ENCODE measurements at regions not wholly inside any gene's neighbourhood (a gene's known extent, or its start where the extent isn't known, plus 50 kb on each side); places are given as distances from the start of the nearest gene placed in this dataset.
"Not testable (repeated sequence)": the region's sequence is repeated elsewhere in the genome, so short reads cannot be mapped to it uniquely, and the experiment has no call there.

DNA sequence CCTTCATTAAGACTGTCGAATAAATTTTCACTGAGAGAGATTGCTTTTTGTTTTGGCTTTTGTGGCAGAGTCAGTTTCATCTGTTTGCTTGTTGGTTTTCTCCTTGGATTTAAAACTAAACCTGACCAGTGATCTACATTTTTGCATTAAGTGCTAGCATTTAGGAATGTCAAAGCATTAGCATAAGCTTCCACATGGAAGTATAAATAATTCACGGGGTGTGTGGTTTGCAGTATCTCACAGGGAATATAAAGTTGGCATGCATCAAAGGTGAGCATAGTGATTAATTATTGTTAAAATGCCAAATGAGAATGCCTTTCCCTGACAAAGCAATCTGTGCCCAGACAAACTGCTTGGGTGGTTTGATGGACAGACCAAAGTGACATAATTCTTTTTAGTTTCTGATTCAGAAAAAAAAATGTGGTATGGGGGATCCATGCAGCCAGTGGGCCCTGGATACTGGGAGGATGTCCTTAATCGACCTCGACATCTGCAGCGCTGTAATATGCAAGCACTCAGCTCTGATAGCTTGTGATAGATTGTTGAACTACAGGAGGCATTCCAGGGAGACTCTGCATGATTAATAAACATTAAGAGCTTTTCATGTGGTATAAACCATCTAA, 339.3 kb upstream of the POM121L12 start:
- DNase-seq, result no peak

DNA sequence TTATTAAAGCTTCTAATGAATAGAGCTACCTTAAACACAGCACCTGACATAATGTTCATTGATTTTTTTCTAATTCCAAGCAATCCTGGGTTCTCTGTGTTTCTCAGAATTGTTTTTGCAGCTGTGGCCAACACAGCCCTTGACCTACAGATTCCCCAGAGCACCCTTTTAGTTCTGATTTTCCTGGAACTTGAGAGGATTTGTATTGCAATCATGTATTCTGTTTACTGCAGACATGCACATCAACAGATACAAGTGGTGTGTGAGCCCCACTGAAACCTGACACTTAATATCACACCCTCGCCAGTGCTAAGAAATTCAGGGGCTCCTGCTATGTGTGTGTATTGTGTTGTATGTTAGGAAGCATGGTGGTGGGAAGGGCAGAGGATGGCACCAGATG, 344.2 kb upstream of the POM121L12 start:
- DNase-seq, result no peak

DNA sequence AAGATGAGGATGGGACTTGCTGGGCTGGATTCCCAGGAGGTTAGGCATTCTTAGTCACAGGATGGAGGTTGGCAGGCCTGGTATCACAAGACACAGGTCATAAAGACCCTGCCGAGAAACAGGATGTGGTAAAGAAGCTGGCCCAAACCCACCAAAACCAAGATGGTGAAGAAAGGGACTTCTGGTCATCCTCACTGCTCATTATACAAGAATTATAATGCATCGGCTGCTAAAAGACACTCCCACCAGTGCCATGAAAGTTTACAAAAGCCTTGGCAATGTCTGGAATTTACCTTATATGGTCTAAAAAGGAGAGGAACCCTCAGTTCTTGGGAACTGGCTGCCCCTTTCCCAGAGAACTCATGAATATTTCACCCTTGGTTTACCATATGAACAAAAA, 345.5 kb upstream of the POM121L12 start:
- DNase-seq, result no peak

DNA sequence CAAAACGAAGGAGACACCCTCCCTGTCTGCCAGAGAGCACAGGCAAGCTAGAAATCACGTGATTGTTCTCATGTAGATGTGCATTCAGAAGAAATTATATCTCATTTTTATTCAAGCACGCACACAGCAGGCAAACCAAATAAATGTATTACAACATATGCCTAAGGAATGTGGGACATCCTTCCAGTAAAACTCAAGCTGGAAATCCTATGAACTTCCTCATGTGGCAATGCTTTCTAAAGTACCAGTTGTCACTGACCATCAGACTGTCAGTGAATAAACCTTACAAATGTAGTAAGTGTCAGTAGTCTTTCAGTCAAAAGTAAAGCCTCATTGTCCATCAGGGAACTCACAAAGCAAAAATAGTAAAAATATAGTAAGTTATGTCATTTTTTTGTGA, 350.1 kb upstream of the POM121L12 start:
- DNase-seq, result no peak

DNA sequence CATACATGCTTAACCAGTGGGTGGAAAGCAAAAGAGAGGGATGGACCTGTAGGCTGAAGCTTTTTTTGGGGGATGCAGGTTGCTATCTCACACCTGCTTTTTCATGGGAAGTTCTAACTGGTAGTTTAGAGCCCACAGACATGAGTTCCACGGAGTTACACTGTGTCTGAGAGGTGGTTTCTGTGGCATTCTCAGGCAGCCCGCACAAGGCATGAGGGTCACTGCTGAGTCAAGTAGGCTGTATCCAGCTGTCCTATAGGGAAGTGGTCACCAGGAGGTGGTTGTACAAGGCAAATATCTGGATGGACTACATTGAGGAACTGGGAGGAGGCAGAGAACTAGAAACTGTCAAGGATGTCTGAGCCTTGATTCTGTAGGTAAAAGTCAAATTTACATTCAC, 351.0 kb upstream of the POM121L12 start:
- no peak for DNase-seq

DNA sequence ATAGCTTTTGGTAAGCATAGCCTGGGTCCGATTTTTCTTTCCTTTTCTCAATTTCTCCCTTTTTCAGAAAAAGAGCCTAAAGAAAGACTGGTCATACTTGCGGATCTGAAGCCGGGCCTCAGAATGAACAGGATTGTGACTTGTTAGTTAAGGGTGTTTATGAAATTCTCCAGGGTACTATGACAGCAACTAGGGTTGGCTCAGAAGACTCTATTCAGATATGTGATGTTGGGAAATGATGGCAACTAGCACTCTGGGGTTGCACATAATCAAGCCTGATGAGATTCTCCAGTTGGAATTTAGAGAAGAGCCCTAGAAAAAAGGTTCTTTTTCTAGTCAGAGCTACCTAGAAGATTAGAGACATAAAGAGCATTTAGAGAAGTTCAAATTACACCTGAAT, 352.4 kb upstream of the POM121L12 start:
- DNase-seq, result no peak

DNA sequence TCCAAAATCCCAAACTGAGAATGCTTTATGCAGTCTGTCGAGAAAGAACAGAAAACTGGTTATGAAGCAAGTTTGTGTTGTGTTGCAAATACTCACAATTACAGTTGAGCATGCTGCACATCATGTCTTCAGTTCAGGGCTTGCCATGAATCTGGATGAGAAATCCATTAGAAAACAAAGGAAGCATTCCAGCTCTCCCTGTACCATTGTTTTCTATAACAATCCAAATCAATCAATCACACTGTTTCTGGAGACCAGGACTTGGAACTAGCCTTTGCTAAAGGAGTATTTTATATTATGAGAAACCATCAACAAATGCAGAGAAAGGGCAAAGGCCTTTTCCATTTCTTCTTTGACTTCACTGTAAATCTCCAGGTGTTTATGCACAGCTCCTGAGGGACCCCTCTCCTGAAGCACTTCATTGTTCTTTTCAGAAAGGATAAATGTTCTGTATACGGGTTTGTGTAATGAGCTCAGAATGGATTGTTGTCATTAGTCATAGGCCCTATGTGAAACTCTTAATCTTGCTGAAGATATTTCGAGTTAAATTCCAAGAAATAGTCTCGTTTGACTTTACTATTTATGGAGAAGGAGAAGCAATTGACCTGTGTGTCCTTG, 364.7 kb upstream of the POM121L12 start:
- DNase-seq, result no peak

DNA sequence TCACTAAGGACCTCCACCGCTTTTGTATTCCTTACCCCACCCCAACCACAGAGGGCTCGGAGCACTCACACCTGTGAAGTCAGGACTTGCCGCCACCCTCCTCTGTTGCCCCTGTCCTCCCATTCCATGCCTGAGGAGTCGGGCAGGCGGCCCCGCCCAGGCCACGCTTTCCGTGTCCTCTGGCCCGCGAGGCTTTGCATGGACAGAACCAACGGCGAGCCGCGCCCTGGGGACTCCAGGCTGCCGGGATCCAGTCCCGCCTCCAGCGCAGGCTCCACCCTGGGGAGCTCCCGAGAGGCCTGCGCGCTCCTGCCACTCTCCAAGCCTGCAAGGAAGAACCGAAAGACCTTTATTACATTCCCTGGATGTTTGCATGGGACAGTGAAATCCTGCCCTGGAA, 366.4 kb upstream of the POM121L12 start:
- DNase-seq, result no peak

DNA sequence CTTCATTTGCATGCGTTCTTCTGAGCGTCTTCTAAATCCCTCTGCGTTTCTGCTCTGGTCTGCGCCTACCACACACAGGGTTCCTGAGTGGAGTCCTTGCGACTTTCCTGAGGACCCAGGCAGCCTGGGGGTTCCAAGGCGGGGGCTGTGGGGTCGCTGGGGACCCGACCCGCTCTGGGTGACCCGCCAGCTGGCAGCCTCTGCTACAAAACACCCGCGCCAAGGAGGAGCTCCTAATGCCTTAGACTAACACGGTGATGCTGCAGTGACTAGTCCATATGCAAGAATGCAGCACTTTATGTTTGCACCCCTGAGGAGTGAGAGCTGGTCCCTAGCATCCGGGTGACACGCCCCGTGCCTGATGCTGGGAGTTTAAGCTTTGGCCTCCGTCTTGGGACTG, 367.0 kb upstream of the POM121L12 start:
- no peak for DNase-seq

DNA sequence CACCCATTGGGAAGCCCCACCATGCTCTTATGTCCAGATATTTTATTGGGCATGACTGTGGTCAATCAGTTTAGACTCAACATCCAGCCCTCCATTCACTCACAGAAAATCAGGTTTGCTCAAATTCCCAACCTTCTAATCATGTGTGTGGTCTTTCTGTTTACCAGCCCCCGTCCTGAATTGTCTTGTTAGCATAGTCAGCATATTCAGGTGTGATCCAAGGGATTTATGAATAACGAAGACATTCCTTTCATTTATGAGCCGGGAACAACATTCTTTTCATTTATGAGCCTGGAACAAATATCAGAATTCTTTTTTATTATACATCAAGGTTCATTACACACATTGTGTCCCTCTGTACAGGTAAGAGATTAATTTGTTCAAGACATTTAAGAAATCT, 376.3 kb upstream of the POM121L12 start:
- no peak for DNase-seq

DNA sequence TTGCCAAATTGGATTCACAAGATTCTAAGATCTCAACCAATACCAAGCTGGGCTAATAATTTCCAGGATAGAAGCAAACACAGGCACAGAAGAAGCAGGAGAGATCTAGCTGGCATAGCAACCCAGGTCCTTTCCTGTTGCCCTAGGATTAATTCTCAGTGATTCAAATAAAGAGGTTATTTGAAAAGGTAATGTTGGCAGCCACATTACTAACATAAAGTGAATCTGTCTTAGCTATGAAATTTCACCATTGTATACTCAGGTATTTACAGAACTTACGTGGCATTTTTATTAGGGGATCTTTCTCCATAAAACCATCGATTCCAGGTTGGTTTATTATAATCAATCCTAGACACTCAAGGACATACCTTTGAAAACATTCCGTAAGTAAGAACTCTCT, 379.3 kb upstream of the POM121L12 start:
- no peak for DNase-seq

DNA sequence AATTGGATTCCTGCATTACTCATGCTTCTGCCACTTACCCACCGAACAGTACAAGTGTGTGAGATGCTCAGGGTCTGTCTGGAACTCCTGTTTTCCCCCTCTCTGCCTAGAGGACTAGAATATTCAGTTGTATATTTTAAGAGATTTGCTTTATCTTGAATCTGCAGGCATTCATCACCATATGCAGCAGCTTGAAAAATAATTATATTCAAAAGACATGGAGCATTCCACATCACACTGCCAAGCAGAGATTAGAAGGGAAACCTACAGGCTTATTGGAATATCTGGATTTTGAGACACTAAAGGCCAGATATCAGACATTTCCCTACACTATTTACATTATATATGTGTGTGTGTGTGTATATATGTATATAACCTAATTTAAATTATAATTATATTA, 382.8 kb upstream of the POM121L12 start:
- no peak for DNase-seq

DNA sequence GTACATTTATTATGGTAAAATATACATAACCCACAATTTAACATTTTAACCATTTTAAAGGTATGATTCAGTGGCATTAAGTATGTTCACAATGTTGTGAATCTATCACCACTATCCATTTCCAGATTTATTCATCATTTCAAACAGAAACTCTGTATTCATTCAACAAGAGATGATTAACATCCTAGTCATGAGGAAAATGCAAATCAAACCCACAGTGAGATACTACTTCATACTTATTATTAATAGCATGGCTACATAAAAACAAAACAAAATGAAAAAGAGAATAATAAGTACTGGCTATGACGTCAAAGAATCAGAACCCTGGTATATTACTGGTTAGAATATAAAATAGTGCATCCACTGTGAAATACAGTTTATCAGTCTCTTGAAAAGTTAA, 386.6 kb upstream of the POM121L12 start:
- no peak for DNase-seq

DNA sequence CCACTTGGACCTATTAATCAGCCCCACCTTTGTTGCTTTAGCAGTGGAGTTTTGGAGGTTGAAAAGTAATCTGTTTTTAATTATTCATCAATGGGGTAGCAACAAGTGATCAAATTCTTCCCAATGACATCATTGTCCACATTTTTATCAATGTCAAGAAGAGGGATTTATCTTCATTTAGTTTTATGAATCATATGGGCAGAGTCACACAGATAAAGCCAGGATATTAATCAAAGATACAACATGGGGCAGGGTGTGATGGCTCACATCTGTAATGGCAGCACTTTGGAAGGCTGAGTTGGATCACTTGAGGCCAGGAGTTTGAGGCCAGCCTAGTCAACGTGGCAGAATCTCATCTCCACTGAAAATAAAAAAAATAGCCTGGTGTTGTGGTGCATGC, 388.4 kb upstream of the POM121L12 start:
- no peak for DNase-seq

DNA sequence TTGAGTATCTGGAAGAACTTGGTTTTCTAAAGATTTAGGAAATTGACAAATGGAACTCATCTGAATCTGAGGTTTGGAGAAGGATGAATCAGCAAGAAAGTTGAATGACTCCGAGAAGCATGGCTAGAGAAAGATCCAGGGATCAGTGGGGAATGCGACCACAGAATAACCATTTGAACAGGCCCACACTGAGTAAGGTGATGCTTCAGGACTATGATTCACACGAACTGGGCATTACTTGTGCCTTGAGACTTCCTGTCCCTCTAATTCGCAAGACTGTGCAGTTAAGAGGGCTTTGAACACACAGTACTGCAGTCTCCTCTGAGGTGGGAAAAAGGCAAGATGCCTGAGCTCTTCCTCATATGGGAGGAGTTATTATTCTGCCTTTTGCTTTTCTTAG, 395.5 kb upstream of the POM121L12 start:
- DNase-seq, result no peak

DNA sequence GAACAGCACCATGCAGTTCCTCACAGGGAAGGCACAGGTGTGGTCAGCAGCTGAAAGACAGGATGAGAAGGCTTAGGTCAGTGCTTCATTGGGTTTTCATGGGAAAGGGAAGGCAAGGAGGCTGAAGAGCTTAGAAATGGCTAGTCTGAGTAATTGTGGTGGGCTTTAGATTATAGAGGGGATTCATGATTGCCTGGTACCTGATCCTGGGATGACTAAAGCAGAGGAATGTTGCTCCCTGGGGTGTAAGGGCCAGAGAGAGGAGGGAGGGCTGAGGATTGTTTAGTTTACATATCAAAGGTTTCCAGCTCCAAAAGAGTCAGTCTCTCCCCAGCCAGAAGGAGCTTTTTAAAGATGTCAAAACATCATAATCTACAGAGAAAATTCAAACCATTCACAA, 396.3 kb upstream of the POM121L12 start:
- no peak for DNase-seq

DNA sequence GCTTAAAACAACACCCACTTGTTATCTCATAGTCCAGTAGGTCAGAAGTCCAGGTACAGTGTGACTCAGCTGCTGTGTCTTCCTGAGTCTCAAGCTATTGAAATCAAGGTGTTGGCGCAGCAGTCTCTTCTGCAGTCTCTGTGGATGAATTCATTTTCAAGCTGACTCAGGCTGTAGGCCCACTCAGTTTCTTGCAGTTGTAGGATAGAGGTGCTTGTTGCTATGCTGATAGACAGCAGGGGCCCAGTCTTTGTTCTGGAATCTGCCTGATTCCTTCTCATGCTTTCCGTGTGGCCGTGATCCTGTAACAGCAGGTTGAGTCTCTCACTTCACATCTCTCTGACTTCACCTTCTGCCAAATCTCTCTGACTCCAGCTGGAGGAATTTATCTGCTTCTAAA, 400.4 kb upstream of the POM121L12 start:
- no peak for DNase-seq

DNA sequence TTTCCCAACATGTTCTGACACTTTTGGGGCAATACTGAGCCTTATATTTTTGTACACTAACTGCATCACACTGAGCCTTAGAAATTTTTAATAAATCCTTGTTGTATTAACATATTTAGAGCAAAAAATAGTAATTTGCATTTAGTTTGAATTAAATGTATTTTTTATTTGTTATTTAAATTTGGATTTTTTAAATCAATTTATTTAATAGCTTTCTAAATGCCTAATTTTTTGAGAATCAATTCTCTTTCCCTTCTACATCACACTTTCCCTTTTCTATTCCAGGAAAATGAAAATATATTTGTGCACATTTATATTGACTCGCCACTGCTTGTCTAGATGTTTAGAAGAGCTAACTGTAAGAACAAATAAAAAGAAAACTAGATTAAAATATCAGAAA, 414.6 kb upstream of the POM121L12 start:
- DNase-seq, result no peak

DNA sequence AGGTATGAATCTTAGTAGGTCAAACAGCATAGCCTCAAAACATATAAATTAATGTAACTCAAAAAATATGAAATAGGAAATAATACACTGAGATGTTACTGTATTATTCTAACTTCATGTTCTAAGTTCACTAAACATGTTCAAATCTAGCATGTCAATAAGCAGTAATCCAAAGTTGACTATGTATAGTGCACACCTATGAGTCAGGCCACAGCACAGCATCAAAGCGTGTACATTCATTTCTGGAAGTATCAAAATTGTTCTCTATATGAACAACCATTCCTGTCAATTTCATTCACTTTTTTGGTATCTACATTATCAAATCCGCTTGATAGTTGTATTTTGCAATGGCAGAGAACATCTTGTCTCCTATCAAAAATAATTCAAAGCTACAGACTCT, 418.9 kb upstream of the POM121L12 start:
- no peak for DNase-seq

DNA sequence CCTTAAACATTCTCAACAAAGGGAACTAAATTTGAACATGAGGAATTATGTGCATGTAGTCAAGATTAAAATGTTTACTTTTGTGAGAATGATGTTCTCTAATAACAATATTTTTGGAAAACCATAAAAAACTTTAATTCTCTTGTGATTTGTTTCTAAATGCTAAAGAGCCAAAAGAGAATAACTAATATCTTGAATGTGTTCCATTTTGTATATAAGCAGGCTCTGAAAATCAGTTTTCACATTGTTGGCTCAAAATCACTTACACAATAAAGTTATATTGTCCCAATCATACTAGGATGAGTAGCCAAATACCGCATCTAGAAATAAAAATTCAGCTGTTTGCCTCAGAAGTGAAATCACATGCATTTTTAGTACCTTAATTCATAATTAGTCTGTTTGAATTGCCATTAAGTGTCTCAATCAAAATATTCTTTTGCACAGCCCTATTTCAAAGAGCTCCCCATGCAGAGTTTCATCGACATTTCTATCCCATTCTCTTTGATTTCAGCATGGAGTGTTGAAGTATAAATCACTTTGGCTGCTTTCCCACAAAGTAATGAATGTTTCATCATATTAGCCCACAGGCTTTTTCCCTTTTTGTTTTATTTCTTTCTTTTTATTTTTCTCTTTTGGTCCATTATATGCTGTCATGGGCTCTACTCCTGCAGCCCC, 420.3 kb upstream of the POM121L12 start:
- no peak for DNase-seq

DNA sequence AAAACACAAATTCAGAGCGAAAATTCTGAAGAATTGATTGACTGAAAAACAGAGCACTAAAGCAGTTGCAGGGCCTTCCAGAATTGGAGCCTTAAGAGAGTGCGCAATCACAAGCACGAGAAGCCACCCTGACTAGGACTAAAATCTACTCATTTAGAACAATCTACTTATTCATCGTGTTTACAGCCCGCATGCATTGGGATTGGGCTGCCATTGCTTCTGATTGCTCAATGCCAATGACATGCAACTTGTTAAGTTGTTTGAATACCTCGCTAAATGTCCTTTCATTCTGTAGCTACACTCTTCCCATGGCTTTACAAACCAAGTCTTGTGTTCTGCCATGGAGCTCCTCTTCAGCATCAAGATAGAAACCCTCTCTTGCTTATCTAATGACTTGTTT, 425.9 kb upstream of the POM121L12 start:
- DNase-seq, result no peak

DNA sequence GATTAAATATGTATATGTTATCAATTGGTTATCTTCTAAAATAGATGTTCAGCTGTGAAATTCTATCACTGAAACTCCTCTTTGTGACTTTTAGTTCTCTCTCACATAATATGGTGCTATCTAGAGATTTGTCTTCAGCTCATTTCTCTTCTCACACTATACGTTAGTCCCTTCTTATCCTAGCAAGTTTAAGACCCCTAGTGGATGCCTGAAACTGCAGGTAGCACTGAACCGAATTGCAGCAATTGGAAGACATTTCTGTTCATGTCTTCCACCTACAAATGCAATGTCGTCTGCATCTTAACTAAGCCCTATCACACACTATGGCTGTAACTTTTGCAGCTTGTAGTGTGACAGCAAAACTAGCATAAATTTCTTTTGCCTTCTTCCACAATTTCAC, 442.7 kb upstream of the POM121L12 start:
- DNase-seq, result no peak

DNA sequence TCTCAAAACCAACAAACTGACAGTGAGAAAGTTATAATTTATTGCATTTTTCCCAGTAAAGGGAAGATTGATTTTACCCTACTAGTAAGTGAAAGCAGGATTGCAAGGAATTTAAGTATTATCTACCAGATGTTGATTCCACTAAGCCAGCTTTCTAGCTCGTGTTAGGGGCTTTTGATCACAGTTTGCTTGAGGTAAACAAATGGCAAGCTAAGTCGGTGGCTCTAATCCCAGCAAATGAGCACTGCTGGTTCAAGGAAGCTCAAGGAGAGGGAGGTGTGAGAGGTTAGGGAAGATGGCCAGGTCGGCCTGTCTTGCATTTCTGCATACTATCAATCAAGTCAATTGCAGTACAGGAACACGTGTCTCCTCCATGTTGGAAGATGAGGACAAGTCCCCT, 448.7 kb upstream of the POM121L12 start:
- no peak for DNase-seq

DNA sequence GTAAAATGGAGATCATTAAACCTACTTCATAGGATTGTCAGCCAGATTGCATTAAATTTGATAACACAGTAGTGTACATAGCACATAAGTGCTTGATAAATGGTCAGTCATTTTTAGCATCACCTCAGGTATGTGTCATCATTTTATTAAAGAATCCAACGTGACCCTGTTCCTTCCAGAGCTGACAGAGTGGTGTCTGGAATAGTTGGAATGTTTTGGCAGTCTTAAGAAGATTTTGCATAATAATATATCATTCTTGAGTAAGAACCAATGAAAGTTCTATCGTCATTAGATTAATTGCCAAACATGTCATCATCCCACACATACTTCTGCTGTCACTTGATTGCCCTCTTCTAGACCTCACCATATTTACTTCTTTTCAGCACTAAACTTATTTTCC, 451.4 kb upstream of the POM121L12 start:
- DNase-seq, result no peak

DNA sequence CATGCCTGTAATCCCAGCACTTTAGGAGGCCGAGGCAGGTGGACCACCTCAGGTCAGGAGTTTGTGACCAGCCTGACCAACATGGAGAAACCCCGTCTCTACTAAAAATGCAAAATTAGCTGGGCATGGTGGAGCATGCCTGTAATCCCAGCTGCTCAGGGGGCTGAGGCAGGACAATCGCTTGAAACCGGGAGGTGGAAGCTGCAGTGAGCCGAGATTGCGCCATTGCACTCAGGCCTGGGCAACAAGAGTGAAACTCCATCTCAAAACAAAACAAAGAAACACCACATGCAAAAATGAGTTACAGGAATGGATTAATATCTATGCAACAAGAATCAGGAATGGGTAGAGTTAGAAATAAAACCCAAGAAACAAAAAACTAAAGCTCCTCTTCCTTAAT, 462.3 kb upstream of the POM121L12 start:
- DNase-seq, result not testable (repeated sequence)

All from CD4-positive, alpha-beta T cell treated with Interleukin-4 for 4 hours (primary cell).